Amniotic stem cell (primary cell): ENCODE measurements at regions not wholly inside any gene's neighbourhood (a gene's known extent, or its start where the extent isn't known, plus 50 kb on each side); places are given as distances from the start of the nearest gene placed in this dataset.

Experiments used
- DNase-seq: peaks from one replicate; lab custom pipeline; 2025; lab: John Stamatoyannopoulos, UW

DNA sequence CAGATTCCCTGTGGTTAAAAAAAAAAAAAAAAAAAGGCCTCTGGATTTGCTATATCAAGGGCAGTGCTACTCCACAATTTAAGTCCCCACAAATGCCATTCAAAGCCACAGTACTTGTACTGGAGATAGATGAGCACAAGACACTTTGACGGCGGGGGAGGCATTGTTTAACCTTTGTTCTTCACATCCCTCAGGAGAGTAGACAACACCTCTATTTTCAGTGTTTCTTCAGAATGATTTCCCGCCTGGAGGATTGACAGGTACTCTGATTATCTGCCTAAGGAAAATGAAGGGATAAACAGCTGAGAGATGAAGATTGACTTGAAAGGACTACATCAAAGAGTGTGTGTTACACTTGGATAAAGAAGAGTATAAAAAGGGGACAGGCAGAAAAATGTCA lies 58.7 kb downstream of the OTOL1 start:
- DNase-seq, result no peak

DNA sequence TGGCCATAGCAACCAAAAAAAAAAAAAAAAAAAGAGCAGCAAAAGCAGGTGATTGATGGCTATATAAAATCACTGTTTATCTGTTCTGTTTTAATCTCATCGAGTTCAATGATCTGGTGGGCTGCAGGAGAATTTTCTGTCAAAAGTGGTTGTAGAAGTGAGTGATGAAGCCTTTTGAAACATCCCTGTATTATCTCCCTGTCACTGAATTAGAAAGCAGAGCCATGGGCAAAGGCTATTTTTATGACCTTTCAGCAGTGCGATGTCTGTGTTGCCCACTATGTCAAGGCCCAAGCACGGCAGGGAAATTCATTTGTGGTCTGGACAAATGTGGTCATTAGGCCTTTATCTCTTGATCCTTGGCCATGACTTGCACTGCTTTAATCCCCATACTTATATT lies 59.9 kb downstream of the OTOL1 start:
- no peak for DNase-seq

DNA sequence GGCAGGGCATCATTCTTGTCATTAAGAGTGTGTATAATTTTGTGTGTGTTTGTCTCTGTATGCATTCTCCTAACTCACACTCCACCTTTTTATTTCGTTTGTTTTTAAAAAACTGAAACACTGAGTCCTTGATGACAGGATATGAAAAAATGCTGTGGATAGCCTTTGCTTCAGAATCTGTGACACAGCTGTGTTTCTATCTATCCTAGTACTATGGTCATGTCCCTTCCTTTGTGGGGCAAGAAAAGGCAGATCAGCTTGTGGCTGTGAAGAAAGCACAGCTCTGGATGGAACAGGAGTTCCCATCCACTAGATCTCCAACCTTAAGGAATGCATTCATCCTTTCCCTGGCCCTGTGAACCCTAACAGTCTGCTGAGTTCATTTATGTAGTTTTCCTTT lies 60.3 kb downstream of the OTOL1 start:
- DNase-seq, result no peak

DNA sequence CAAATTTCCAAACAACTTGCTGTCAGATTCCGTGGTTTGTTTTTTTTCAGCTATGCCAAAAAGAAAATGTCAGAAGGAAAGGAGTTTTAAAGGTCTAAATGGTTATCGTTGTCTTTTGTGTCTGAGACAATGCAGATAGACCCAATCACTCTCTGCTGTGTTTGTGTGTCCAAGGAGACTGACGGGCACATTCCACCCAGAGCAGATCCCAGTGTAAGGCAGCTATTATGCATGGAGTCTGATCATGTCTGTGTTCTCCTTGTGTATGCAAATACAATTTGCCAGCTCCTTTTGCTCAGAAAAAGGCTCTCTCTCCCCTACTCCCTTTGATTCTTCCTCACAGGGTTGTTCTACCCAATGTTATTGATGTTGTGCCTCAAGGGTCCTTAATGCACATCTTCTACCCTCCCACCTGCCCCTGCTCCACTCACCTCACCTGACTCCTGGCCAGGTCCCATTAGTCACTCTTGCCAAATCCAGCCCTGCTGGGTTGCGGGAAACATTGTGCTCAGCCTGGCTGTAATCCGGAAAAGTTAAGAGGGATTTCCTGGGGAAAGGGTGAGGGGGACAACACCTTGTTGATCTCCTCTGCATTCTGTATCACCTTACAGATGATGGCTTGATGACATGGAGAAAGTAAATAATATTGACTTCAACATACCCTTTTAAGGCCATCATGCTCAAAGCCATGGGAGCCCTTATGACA lies 61.0 kb downstream of the OTOL1 start:
- no peak for DNase-seq

DNA sequence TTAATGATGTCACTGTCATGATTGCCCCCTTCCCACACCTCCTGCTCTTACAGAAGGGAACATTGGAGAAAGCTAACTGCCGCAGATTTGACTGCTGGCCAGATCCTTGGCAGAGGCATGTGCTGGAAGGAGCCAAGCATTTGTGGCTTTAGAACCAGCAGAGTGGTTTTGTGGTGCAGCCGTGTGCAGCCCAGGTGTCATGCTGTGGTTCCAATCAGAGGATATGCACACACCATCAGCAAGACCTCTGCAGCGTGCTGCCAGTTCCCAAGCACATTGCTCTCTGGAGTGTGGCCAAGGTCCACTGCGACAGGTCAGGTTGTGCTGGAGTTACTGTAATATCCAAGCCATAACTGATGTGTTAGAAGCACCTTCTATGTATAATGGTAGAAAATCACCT lies 61.6 kb downstream of the OTOL1 start:
- DNase-seq, result no peak

DNA sequence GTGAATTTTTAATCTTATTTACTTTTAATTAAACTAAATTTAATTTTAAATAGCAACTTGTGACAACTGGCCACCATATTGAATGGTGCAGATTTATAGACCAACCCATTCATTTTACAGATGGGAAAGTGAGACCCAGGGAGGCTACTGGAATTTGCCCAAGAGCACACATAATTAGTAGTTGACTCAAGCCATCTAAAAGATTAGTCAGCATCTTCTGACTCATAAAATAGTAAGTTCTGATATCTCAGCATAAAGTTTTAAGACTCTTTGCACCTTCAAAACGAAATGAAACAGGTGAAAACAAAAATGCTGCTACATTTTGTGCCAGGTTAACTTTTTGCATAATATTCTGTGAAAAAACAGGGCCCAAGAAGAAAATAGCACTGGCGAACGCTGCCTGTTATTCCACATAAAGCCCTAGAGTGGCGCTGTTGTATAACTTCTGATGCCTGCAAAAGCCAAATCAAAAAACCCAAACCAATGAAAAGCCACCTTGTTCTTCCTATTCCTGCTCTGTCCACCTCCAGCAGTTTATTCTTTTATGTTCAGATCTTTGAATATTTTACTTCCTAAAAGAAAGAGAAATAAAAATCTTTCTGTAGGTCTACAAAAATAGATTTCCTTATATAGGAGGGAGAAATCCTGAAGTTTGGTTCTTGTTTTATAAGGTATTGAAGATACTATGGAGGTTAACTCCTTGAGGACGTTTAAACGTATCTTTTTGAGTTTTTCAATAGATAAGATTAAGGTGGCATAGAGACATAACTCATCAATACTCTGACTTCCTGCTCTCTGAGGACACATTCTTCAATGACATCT lies 62.8 kb downstream of the OTOL1 start:
- DNase-seq, result no peak

DNA sequence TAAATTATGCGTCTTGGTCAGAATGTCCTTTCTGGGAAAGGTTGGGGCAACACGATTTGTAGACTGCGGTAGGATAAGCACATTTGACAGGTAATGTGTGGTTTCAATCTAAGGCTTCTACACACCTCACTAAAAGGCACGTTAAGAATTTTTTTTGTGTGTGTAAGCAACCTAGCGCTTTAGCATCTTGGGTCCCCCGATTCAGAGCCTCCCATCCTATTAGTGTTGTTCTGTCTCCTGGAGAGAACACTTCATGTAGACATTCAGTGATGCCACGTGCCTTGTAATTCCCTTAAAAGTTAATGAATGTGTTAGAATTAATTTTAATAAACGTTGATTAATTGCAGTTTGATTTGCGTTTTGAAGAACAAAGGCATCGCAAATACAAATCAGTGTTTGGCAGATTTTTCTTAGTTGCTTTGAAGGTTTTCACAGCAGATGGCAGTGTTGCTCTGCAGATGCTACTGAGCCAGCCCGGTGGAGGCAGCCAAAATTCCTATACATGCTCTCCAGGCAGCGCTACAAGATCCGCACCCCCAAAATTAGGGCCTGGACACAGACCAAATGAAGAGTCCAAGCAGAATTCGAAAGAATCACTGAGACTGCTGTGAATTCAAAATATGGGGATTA lies 63.5 kb downstream of the OTOL1 start:
- peak; percentile 23 for DNase-seq

DNA sequence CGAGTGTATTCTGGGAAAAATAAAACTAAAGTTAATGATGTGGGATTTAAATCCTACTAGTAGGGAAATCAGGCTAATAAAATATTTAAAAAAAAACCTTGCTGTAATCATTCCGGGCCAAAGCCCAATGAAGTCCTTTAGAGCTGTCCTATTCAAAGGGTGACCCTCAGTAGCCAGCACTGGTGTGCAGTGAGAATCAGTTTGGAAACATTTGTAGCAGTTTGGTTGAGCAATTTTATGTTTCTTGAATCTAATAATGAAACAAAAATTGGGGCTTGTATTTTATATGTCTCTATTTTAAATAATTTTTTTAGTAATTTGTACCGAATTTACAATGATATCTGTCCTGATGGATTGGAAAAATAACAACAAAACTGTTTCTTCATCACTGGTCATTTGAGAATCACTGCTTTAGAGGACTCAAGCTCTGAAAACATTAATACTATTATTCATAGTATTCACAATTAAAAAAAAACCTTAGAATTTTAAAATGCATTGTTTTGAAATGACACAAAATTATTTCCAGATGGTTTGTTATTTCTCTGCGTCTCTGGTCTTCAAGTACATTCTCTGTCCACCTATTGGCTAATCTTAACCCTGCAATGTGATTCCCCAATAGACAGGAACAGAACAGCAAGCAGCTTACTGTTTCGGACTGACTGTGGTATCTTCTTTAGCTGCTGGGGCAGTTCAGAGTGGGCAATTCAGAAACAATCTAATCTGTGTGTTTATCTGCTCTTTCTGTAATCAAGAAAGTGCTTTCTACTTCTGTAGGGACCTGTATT lies 71.2 kb downstream of the OTOL1 start:
- peak; percentile 25 for DNase-seq

DNA sequence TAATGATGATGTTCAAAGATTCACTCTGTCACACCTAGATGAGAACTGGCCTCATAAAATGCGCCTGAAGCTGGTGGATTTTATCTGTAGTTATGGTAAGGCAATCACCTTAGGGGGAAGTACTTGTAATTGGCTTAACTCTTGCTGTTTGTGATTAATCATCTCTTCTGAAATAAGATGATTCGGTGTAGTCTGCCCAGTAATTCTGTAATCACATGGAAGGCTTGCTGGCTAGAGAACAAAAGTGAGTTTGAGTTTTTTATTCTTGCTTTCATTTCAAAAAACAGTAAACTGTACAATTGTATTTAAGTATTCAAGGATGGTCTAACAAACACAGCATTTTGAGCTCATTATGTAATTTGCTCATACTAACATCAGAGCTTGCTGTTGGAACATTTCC lies 72.1 kb downstream of the OTOL1 start:
- DNase-seq, result no peak

DNA sequence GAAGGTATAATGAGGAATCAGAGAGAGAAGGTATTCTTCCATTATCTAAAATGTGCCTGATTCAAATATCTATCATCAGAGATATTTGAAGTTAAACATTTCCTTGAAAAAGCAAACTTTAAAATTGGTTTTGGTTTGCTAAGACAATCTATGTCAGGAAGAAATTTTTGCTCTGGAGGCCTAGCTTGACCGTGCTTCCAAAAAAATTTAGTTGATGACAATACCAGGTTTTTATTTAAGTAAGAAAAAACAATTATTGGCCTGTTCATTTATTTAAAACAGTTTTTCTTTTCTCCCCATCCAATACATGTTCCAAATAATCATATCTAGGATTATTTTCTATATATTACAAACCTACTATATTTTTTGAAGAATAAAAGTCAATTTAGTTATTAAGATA lies 75.3 kb downstream of the OTOL1 start:
- DNase-seq, result no peak

DNA sequence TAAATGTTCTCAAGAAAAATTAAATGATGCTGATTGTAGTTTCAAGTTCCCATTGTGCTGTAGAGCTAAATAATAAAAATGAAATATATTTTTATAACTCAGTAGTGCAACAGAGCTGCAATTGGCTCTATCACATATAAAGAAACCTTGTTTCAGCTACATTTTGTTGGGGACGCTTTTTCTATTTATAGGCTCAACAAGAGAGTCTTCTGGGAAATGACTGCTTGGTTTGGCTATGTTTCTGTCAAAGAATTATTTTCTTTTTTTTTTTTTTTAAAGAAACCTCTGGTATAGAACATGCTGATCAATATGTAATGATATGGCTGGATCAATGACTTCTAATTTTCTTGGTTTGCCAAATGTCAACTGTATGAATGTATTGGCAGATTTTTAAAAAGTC lies 76.5 kb downstream of the OTOL1 start:
- DNase-seq, result no peak

DNA sequence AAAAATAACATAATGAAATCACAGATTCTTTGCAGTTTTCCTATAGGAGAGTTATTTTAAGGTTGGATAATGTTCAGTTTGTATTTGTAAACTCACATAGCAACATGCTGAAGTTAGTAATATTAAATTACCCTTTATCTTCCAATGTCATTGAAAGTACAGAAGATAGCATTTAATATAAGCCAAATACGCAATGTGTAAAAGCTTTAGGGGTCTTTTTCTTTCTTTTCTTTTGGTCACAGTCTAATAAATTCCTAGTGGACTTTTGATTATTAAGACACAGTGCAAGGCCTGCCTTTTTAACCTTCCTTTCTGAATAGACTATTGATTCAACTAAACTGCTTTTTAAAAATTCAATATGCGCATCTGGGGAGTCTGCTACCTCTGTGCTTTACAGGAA lies 79.3 kb downstream of the OTOL1 start:
- DNase-seq, result no peak

DNA sequence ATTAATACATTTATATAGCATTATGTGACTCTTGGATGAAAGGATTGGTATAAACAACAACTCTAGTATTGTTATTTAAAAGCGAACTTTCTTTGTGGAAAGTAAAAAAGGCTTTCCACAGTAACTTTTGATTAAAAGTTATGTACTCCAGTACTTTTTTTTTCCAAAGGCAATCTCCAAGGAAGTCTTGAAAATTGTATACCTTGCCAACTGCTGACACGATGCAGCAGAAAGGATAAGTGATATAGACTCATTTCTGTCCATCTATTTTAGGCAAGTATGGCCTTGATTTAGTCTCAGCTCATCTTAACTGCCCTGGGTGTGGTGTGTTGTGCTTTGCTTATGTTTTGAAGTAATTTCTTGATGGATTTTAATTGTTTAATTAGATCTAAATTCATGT lies 79.7 kb downstream of the OTOL1 start:
- no peak for DNase-seq

DNA sequence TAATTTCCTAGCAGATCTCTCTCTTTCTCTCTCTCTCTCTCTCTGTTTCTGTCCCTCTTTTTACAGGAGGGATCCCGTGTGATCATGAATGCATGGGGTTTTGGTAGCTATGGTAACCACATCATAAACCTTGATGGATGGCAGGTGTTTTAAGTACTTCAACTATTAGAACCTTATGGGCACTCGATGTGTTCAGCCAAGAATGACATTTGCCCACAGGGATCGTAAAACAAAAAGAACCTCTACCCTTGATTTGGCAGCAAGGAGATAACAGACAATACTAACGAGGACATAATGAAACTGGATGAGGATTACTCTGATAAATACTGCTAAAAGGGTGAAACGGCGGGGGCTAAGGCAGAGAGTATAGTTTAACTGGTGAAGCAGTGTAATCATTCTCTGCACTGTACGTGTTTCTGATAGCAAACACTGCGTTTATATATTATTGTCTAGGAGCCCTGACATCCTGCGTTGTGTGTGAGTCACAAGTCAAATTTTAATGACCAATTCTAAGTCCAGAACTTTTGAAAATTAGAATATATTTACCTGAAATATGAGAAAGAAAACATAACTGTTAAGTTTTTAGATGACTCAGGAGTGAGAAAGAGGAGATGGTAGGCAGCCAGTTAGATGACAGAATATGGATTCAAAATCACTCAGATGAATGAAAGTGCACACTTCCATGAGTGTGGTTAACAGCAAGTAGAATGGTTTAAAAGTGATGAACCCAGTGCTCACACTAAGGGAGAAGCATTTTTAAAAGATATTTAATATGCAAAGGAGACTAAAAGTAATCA lies 80.3 kb downstream of the OTOL1 start:
- DNase-seq, result no peak

DNA sequence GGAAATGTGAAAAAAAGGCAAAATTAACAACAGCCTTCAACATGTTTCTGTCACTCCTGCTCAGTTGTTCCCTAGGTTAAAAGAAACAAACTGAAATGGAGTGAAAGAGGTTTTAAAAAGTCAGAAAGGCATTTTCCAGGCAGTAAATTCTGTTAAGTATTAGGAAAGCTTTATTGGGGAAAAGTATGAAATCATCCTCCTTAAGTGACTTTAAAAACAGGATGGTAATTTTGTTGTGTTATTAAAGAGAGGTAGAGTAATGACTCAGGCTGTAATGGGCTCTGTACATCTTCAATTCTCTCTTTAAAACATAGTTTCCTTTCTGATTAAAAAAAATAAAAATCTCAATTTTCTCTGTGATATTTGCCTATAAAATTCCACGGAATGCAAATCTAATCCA lies 81.1 kb downstream of the OTOL1 start:
- no peak for DNase-seq

DNA sequence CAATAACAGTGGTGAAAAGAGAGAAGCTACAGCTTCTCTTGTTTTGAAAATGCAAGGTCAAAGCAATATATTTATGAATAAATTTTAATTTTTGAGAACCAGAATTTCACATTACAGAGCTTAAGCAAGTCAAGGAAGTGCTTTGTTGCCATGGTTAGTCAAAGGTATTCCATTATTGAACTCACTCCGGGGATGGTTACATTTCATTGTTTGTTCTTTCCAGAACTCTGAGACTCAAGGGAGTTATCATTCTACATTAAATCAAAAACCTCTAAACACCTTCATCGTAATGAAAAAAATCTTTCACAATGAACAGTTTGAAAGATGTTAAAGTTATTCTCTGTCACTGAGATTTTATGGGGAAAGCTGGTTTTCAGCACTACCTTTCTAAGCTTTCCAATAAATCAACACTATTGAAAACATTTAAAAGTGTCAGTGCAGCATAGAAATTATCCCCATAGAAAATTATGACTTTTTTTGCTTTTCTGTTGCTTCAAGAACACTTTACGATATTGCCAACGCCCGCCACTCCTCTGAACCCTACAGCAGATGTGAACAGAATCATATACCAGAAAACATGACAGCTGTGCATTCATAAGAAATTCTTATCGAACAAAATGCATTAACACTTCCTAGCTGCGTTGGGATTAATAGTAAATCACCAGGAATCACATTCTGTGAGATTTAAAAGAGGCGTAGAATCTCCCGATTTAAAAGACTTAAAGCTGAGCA lies 83.0 kb downstream of the OTOL1 start:
- no peak for DNase-seq

DNA sequence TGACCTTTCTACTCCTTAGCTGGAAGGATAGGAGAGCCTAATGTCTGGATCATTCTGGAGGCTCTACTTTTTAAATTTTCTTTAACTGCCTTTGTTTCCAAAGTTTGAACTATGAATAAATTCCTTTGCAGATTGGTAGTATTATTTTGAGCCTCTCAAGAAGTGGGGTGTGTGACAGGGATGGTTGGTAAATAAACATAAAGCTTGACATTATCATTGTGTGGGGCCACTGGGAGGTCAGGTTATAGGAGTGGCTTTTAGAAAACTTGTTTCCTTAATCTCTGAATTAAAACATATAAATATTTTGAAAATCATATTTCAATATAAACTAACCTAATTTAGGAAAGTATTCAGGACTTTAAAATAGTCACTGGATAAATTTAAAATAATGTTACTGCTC lies 89.3 kb downstream of the OTOL1 start:
- DNase-seq, result no peak

DNA sequence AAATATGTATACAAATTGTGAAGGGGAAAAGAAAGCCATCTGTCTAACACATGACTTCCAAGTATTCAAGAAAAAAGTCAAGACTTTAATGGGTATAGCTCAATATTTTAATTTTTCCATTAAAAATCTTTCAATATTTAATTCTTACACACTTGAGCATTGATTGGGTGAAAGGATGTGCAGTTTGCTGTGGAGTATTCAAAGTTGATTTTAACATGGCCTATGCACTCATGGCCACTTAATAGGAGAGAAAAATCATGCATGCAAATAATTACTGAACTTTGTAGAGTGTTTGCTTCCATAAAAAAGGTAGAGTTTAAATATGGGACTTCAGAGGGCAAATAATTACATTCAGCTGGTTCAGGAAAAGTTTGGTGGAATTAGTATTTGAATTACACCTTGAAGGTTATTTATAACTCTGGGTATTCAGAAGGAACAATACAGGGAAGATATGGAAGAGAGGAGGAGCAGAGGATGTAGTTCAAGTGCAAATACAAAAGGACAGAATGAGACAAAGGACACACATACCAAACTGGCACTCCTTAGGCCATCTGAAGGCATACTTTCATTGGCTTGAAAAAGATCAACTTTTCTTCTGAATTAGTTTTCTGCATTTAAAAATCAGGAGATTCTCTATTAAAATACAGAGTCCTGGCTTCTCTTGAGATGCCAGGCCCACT lies 90.1 kb downstream of the OTOL1 start:
- DNase-seq, result no peak

DNA sequence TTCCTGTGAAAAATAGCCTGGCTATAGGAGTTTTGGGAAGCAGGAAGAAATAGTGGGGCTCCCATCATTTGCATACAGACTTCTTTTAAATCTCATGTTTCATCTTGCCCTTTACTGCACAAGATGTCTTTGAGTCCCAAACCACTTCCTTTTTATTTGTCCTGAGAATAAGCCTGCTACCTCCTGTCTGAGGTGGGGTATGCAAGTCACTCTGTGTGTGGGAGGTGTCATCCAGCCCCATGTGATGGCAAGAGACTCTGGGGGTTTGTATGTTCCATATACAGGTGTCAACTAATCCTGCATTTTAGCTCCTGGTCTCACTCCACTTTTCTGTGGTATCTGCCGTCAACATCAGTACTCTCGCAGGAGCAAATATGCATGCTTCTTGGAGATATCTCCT lies 102.0 kb downstream of the OTOL1 start:
- DNase-seq, result no peak

DNA sequence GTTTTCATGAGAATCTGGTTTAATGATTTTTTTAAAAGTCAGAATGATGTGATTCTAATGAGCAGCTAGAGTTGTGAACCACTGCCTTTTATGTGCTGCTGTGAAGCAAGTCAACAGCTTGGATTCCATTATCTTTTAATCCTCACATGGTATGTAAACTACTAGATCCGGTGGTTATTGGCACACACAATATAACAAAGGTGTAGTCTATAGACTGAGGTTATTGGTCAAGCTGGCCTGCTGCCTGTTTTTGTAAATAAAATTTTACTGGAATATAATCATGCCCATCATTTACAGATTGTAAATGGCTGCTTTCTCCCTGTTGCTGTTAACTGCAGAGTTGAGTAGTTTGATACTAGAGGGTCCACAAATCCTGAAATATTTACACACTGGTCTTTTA lies 103.1 kb downstream of the OTOL1 start:
- no peak for DNase-seq
